Sigmoid colon (tissue), 4 donors: ENCODE measurements at regions not wholly inside any gene's neighbourhood (a gene's known extent, or its start where the extent isn't known, plus 50 kb on each side); places are given as distances from the start of the nearest gene placed in this dataset.

Source experiments
- POLR2A ChIP-seq, 2 donors: fragments of 450-650 bp; IDR thresholded peaks; one replicate each; pipeline ENCODE4 v1.6.1; 2016; ENCODE audit warnings: antibody characterized with exemption in 2 of 2, mild to moderate bottlenecking in 2 of 2, moderate library complexity in 2 of 2
- POLR2AphosphoS5 ChIP-seq, 4 donors: sonication (generic); formaldehyde crosslinking; IDR thresholded peaks; one replicate each; pipeline ENCODE4 v1.6.1; 2017; ENCODE audit warnings: antibody characterized with exemption in 4 of 4
- TF ChIP-seq, protein P1 (sequence below), 4 experiments: fragments of 450-650 bp in 3 of 4; fragments of 200-600 bp in 1 of 4; IDR thresholded peaks; one replicate each; pipeline ENCODE4 v1.5.1; 2016 to 2019; ENCODE audit warnings: antibody characterized with exemption in 4 of 4, mild to moderate bottlenecking in 3 of 4, moderate library complexity in 2 of 4

DNA sequence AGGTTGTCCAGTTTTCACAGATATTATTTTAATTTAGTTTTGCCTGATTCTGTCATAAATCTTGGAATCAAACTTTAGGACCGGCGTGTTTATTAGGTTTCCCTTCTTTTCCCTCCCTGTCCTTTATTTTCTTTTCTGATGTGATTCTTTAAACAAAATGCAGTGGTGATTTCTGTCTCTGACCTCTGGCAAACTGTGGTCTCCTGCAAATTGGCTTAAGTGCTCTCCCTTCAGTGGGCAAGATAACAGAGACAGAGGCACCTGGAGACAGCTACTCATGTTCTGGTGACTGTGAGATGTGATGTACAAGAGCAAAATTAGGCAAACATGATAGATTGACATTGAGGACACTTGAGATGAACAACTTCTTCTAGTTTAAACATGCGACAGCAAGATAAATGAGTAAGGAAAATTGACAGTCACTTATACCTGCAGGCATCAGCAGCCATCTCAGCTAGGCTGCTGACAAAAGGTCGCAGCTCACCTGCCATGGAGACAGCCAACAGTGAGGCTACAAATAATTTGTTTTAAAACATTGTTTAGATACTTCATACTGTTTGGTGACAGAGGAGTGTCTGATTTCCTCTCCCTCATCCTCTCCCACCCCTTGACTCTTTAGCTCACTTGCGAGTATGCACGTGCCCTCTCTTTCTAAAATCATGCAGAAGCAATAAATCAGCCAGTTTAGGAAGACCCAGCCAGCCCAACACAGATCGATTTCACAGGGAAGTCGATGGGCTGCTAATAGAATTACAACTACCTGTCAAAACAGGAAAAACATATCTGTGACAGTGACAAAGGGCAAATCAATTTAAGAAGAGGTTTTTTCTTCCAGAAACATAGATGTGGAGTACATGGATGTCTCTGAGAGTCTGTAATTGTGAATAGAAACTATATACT is 63.4 kb upstream of the MAP3K7 start:
- TF ChIP-seq, protein P1, sequence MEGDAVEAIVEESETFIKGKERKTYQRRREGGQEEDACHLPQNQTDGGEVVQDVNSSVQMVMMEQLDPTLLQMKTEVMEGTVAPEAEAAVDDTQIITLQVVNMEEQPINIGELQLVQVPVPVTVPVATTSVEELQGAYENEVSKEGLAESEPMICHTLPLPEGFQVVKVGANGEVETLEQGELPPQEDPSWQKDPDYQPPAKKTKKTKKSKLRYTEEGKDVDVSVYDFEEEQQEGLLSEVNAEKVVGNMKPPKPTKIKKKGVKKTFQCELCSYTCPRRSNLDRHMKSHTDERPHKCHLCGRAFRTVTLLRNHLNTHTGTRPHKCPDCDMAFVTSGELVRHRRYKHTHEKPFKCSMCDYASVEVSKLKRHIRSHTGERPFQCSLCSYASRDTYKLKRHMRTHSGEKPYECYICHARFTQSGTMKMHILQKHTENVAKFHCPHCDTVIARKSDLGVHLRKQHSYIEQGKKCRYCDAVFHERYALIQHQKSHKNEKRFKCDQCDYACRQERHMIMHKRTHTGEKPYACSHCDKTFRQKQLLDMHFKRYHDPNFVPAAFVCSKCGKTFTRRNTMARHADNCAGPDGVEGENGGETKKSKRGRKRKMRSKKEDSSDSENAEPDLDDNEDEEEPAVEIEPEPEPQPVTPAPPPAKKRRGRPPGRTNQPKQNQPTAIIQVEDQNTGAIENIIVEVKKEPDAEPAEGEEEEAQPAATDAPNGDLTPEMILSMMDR (IDR thresholded peaks at IDR 0.05): no peak
- TF ChIP-seq POLR2AphosphoS5 (IDR thresholded peaks at IDR 0.05) (no peak), POLR2A (IDR thresholded peaks at IDR 0.05) (no peak)
